ENCODE measurements at regions not wholly inside any gene's neighbourhood (a gene's known extent, or its start where the extent isn't known, plus 50 kb on each side); places are given as distances from the start of the nearest gene placed in this dataset.
"Not testable (repeated sequence)": the region's sequence is repeated elsewhere in the genome, so short reads cannot be mapped to it uniquely, and the experiment has no call there.

DNA sequence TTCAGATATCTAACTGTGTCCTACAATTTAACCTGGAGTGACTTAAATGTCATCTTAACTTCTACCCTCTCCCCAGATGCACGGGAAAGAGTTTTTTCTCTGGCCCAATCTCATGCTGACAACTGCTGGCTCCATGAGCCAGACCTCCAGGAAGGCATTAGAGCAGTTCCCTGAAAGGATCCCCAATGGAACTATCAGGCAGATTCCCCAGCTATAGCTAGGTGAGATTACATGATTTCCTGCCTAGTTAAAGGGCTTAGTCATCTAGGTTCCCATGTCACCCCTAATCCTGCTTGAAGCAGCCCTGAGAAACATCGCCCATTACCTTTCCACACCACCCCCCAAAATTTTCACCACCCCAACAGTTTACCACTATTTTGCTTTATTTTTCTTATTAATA, 373.5 kb upstream of the TRPC7 start:
- no peak for DNase-seq

DNA sequence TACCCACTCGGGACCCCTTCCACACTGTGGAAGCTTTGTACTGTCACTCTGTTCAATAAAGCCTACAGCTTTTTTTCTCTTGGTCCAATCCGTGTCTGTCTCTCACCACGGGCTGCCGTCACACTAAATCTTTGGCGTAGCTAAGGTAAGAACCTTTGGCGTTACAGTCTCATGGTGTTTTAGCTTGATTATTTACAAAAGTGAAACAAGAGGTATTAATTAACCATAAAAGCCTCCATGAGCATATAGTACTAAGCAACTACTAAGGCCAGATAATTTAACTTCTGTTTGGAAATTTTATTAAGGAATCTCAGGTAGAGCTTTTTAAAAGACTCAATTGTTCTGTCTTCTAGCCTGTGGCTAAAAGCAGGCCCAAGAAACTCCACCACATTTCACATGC, 370.7 kb upstream of the TRPC7 start:
- no peak for DNase-seq

GRCh38 chr5:136735611-136736010, 370.3 kb upstream of the TRPC7 start:
- DNase-seq: not testable (repeated sequence)

DNA sequence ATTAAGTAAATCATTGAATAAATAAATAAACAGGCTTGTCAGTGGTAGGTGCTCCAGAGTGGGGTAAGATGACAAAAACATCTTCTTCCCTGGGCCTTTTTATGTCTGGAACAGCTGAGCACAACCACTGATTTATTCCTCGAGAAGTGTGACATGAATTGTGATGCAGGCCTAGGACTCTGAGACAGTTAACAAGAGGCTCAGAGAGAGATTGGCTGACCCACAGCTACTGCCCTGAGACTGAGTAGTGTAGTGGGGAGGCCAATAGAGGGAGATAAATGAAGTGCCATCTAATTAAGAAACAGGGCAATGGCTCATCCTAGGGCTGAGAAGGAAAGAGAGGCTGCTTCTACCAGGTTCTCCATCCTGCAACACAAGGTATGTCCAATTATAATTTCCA, 369.3 kb upstream of the TRPC7 start:
- no peak for DNase-seq

GRCh38 chr5:136732751-136733150, 367.4 kb upstream of the TRPC7 start:
- DNase-seq: no peak

- DNase-seq: no peak
These were observed 366.0 kb upstream of the TRPC7 start for GRCh38 chr5:136731241-136731900.

DNA sequence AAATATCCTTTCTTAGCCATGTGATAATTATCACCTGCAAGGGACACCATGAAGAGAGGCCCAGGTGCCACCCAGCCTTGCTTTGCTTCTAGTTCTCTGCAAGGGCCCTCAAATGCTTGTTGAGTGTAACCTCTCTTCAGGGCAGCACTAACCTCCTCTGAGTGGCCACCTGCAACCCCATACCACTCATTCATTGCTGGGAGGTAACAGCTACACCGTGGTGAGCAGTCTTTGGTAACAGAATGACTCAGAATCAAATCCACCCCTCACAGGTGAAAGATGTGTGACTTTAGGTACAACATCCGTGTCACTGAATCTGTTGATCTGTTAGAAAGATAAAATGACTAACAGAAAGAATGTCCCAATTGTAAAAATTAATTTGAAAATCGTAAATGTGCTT, 365.1 kb upstream of the TRPC7 start:
- DNase-seq: no peak

GRCh38 chr5:136729901-136730355, 364.6 kb upstream of the TRPC7 start:
- no peak for DNase-seq

DNA sequence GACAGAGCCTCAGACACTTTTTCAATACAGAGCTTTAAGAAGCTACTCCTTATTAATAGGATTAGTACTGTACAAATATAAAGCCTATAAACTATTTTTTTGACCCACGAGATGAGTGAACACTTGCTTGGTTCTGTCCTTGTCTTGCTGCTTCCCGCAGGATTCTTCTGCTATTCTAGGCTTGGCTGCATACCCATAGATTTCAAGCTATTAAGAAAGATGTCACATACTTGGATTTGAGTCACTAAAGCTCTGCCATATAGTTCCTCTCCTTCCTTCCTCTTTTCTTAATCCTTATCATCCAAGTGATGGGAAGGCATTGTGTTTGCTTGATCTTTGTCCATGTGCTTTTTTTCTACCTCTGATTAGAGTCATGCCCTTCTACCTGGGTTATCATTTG, 361.2 kb upstream of the TRPC7 start:
- no peak for DNase-seq

- DNase-seq: no peak
These were observed 358.8 kb upstream of the TRPC7 start for GRCh38 chr5:136724161-136724560.

DNA sequence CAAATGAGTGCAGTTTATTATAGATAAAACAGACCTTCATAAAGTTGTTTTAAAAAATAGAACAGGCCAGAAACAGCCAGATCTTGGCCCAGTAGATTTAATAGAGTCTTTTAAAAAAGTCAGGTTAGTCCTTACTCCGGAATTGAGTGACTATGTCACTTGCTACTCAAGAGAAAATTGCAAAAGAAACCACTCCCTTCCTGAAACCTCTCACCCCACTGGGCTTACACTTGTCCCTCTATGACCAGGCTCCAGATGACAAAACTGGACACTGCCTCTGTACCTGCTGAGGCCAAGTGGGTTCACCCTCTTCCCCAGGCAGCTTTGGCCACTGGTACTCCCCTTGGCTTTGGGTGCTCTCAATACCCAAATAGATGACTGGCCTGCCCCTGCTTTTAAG, 357.2 kb upstream of the TRPC7 start:
- DNase-seq: no peak

GRCh38 chr5:136722086-136722485, 356.7 kb upstream of the TRPC7 start:
- no peak for DNase-seq

DNA sequence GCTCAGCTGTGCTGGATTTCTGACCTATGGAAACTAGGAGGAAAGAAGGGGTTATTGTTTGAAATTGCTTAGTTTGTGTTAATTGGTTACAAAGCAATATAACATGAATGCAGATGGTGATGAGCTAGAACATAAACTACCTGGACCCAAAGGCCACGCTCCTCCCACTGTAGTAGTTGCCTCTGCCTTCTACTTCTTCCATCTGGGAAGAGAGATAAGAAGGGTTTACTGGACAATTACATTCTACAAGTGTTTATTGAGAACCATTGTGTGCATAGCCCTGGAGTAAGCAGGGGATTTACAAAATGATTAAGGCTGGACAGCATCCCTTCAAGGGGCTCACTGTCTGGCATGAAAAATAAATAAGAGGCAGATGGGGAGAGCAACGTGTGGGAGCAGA, 355.3 kb upstream of the TRPC7 start:
- no peak for DNase-seq

DNA sequence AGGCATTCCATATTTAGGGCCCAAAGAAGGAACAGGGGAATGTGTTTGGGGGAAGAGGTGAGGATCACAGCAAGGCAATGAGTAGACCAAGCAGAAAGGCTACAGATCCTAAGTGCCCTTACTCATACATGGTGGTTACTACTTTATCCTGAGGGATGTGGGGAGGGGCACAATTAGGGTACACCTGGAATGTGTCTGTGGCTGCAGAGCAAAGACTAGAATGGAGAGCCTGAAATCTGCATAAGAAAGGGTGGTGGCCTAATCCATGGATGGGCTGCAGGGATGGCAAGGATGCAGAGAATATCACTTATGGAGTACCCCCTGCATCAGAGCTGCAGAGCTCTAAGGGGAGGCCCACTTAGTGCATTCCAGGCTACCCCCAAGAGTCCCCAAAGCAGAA, 352.6 kb upstream of the TRPC7 start:
- no peak for DNase-seq

DNA sequence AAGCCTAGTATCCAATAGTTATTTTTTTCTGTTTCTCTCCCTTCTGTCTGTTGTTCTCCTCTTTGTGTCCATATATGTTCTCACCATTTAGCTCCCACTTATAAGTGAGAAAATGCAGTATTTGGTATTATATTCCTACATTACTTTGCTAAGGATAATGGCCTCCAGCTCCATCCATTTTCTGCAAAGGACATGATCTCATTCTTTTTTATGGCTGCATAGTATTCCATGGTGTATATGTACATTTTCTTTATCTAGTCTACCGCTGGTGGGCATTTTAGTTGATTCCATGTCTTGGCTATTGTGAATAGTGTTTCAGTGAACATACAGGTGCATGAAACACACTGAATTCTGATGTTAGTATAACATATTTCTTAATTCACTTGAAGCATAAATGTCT, 348.9 kb upstream of the TRPC7 start:
- no peak for DNase-seq

- DNase-seq: no peak
These were observed 347.3 kb upstream of the TRPC7 start for GRCh38 chr5:136712628-136713027.

- DNase-seq: no peak
These were observed 345.5 kb upstream of the TRPC7 start for GRCh38 chr5:136710834-136711233.

GRCh38 chr5:136703706-136704105, 338.4 kb upstream of the TRPC7 start:
- DNase-seq: no peak

DNA sequence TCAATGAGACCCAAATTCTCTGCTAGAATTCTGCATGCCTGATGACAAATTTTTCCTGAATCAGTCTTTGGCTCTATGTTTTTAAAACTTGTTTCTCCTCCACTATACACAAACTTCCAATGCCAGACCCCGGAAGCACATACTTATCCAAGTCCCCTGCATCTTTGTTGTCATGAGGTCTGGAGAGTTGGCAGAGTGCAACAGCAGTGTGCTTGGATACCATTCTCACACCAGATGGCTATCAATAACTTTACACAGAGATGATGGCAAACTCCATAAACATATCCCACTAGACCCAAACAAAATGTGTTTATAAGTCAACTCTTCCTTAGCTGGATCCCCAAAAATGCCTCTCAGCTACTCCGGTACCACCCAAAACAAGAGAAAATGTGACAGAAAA, 337.7 kb upstream of the TRPC7 start:
- DNase-seq: no peak

DNA sequence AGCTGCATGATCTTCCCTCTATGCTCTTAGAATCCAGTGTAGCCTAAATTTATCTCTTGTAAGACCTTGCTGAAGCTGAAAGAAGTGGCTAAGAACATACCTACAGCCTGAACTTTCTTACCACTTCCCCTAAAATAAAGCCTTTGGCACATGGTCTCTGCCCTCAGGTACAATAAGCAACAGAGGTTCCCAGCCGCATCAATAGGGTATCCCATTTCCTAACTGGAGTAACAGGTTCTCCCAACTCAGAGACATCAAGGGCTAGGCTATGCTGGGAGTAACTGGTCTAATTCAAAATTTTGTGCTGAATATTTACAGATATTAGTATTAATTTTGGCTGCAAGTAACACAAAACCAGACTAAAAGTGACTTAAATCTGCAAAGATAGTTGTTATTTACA, 335.8 kb upstream of the TRPC7 start:
- DNase-seq: no peak

DNA sequence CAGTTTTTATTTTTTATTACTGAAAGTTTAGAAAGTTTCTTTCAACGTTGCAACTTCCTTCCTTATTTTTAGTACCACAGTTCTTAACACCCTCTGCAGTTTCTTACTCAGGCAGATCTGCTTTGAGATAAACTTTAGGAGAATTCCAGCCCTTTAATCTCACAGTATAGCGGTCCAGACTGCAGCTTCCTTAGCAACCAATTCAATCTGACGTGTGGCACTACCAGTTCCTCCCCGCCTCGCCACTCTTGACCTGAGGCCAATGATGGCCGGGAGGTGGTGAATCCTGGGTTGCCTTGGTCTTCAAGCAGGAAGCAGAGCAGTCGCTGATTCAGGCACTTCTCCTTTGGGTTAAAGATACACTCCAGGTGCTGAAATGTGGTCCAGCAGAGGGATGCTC, 334.3 kb upstream of the TRPC7 start:
- no peak for DNase-seq

GRCh38 chr5:136698970-136699369, 333.6 kb upstream of the TRPC7 start:
- DNase-seq: no peak

DNA sequence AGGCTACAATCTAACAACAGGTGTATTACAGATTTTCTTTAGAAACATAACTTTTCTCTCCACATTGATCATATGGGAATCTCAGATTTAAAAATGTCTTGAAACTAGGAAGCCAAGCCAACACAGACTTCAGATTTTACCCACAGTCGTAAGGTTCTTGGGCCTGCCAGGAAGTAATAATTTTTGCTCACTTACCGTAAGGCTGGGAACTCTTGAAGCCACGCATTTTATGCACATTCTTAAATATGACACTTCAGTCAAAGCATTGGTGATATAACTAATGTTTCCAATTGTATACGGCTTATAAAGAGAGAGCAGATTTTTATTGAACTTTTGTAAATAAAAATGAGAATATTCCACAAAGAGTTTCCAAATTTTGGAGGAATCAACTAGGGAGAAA, 328.9 kb upstream of the TRPC7 start:
- DNase-seq: no peak

DNA sequence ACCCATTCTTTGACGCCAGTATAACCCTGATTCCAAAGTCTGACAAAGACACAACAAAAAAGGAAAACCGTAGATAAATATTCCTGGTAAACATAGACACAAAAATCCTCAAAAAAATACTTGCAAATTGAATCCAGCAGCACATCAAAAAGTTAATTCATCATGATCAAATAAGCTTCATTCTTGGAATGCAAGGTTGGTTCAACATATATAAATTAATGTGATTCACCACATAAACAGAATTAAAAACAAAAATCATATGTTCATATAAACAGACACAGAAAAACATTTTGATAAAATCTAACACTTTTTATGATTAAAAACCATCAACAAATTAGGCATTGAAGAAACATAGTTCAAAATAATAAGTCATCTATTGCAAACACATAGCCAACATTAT, 324.2 kb upstream of the TRPC7 start:
- no peak for DNase-seq

DNA sequence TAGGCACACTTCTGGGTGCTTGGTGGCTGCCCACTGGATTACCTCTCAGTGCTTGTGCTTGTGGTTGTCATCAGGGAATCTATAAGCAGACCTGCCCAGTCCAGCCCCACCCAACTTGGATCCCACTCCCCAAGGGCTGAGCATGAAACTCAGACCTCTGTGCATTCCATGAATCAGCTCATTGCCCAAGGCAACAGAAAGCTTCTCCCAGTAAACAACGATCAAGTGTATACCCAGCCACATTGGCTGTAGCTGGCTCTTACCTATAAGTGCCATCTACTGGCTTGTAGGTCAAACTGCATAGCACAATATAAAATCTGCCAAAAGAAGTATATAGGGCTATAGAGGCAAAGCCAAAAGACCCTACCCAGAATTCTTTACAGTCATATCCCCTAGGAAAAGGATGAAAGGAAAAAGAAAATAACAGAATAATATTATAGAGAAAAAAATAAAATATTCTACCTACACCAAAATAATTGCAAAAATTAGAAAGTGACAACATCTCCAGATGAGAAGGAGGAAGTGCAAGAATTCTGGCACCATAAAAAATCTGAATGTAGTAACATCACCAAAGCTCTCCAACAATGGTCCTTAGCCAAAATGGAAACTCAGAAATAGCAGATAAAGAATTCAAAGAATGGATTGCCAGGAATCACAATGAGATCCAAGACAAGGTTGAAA, 321.0 kb upstream of the TRPC7 start:
- DNase-seq: peak; percentile 3
